HepG2 (cell line): ENCODE measurements at regions not wholly inside any gene's neighbourhood (a gene's known extent, or its start where the extent isn't known, plus 50 kb on each side); places are given as distances from the start of the nearest gene placed in this dataset.

Source experiments
- ATRX ChIP-seq: sonication (generic); formaldehyde crosslinking; IDR thresholded peaks from 2 replicates; pipeline ENCODE4 v1.4.0; 2020; ENCODE audit warnings: missing genetic modification reagents, borderline replicate concordance
- FIP1L1 ChIP-seq: fragments of 200-400 bp; formaldehyde crosslinking; IDR thresholded peaks from 2 replicates; pipeline ENCODE4 v1.6.1; 2018; ENCODE audit warnings: low read depth, mild to moderate bottlenecking, low read length, moderate library complexity, borderline replicate concordance; ENCODE audit not compliant: insufficient read depth
- KLF15 ChIP-seq: sonication (generic); formaldehyde crosslinking; IDR thresholded peaks from 2 replicates; pipeline ENCODE4 v1.8.1; 2023; ENCODE audit warnings: borderline replicate concordance, mild to moderate bottlenecking, inconsistent platforms, missing genetic modification reagents, mixed read lengths
- LBX2 ChIP-seq: sonication (generic); formaldehyde crosslinking; IDR thresholded peaks from 2 replicates; pipeline ENCODE4 v1.5.0; 2020; ENCODE audit warnings: missing genetic modification reagents, mild to moderate bottlenecking, borderline replicate concordance
- NR2C2 ChIP-seq: sonication (generic); formaldehyde crosslinking; IDR thresholded peaks from 2 replicates; pipeline ENCODE4 v1.4.0; 2020; ENCODE audit warnings: missing genetic modification reagents, mild to moderate bottlenecking, moderate library complexity, borderline replicate concordance
- RARA ChIP-seq: IDR thresholded peaks from 2 replicates; pipeline ENCODE4 v1.6.1; 2016; ENCODE audit warnings: missing genetic modification reagents, missing compliant biosample characterization
- REL ChIP-seq: sonication (generic); formaldehyde crosslinking; conservative IDR thresholded peaks from 2 replicates; pipeline ENCODE4 v1.8.0; 2022; ENCODE audit warnings: mild to moderate bottlenecking, missing genetic modification reagents, moderate library complexity
- SALL2 ChIP-seq: sonication (generic); formaldehyde crosslinking; IDR thresholded peaks from 2 replicates; pipeline ENCODE4 v1.8.1; 2023; ENCODE audit warnings: mild to moderate bottlenecking, missing genetic modification reagents, inconsistent platforms
- TFE3 ChIP-seq: IDR thresholded peaks from 2 replicates; pipeline ENCODE4 v1.6.1; 2016
- ZMYM3 ChIP-seq: sonication (generic); formaldehyde crosslinking; IDR thresholded peaks from 2 replicates; pipeline ENCODE4 v1.5.1; 2020; ENCODE audit warnings: mild to moderate bottlenecking, missing genetic modification reagents
- ZNF569 ChIP-seq: sonication (generic); formaldehyde crosslinking; IDR thresholded peaks from 2 replicates; pipeline ENCODE4 v1.5.0; 2020; ENCODE audit warnings: mild to moderate bottlenecking, missing genetic modification reagents, moderate library complexity, borderline replicate concordance
- ZNF639 ChIP-seq: conservative IDR thresholded peaks from 2 replicates; pipeline ENCODE4 v1.6.1; 2018; ENCODE audit warnings: missing genetic modification reagents
- ZNF746 ChIP-seq: sonication (generic); formaldehyde crosslinking; IDR thresholded peaks from 2 replicates; pipeline ENCODE4 v1.8.0; 2022; ENCODE audit warnings: mild to moderate bottlenecking, missing genetic modification reagents
- TF ChIP-seq, protein P1 (sequence below): sonication (generic); formaldehyde crosslinking; IDR thresholded peaks from 2 replicates; pipeline ENCODE4 v1.5.1; 2020; ENCODE audit warnings: mild to moderate bottlenecking, missing genetic modification reagents, borderline replicate concordance
- TF ChIP-seq, protein P2 (sequence below): sonication (generic); formaldehyde crosslinking; conservative IDR thresholded peaks from 2 replicates; pipeline ENCODE4 v1.8.0; 2022; ENCODE audit warnings: mild to moderate bottlenecking, moderate library complexity, missing genetic modification reagents
- TF ChIP-seq, protein P3 (sequence below): sonication (generic); formaldehyde crosslinking; IDR thresholded peaks from 2 replicates; pipeline ENCODE4 v1.4.0; 2020; ENCODE audit warnings: mild to moderate bottlenecking, missing genetic modification reagents

DNA sequence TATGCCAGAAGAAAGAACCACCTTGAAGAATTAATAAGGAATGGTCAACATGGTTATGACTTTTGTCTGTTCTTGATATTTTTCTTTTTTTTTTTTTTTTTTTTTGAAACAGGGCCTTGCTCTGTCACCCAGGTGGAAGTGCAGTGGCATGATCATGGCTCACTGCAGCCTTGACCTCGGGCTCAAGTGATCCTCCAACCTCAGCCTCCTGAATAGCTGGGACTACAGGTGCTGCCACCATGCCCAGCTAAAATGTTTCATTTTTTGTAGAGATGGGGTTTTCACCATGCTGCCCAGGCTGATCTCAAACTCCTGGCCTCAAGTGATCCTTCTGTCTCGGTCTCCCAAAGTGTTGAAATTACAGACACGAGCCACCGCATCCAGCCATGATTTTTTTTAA, 53.4 kb upstream of the ACSL3 start (continued):
- TF ChIP-seq KLF15 (CRISPR knock-in tag): no peak
- no peak for TF ChIP-seq FIP1L1
- TF ChIP-seq ATRX: no peak
- no peak for TF ChIP-seq ZNF569 (CRISPR knock-in tag)
- TF ChIP-seq, protein P1, sequence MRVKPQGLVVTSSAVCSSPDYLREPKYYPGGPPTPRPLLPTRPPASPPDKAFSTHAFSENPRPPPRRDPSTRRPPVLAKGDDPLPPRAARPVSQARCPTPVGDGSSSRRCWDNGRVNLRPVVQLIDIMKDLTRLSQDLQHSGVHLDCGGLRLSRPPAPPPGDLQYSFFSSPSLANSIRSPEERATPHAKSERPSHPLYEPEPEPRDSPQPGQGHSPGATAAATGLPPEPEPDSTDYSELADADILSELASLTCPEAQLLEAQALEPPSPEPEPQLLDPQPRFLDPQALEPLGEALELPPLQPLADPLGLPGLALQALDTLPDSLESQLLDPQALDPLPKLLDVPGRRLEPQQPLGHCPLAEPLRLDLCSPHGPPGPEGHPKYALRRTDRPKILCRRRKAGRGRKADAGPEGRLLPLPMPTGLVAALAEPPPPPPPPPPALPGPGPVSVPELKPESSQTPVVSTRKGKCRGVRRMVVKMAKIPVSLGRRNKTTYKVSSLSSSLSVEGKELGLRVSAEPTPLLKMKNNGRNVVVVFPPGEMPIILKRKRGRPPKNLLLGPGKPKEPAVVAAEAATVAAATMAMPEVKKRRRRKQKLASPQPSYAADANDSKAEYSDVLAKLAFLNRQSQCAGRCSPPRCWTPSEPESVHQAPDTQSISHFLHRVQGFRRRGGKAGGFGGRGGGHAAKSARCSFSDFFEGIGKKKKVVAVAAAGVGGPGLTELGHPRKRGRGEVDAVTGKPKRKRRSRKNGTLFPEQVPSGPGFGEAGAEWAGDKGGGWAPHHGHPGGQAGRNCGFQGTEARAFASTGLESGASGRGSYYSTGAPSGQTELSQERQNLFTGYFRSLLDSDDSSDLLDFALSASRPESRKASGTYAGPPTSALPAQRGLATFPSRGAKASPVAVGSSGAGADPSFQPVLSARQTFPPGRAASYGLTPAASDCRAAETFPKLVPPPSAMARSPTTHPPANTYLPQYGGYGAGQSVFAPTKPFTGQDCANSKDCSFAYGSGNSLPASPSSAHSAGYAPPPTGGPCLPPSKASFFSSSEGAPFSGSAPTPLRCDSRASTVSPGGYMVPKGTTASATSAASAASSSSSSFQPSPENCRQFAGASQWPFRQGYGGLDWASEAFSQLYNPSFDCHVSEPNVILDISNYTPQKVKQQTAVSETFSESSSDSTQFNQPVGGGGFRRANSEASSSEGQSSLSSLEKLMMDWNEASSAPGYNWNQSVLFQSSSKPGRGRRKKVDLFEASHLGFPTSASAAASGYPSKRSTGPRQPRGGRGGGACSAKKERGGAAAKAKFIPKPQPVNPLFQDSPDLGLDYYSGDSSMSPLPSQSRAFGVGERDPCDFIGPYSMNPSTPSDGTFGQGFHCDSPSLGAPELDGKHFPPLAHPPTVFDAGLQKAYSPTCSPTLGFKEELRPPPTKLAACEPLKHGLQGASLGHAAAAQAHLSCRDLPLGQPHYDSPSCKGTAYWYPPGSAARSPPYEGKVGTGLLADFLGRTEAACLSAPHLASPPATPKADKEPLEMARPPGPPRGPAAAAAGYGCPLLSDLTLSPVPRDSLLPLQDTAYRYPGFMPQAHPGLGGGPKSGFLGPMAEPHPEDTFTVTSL (CRISPR knock-in tag): no peak
- TF ChIP-seq SALL2: no peak
- TF ChIP-seq, protein P2, sequence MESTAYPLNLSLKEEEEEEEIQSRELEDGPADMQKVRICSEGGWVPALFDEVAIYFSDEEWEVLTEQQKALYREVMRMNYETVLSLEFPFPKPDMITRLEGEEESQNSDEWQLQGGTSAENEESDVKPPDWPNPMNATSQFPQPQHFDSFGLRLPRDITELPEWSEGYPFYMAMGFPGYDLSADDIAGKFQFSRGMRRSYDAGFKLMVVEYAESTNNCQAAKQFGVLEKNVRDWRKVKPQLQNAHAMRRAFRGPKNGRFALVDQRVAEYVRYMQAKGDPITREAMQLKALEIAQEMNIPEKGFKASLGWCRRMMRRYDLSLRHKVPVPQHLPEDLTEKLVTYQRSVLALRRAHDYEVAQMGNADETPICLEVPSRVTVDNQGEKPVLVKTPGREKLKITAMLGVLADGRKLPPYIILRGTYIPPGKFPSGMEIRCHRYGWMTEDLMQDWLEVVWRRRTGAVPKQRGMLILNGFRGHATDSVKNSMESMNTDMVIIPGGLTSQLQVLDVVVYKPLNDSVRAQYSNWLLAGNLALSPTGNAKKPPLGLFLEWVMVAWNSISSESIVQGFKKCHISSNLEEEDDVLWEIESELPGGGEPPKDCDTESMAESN (CRISPR knock-in tag): no peak
- TF ChIP-seq LBX2 (CRISPR knock-in tag): no peak
- TF ChIP-seq TFE3 (CRISPR knock-in tag): no peak
- TF ChIP-seq ZNF639 (CRISPR knock-in tag): no peak
- TF ChIP-seq ZMYM3: peak; percentile 47; the same call in 1 of the 2 replicates
- TF ChIP-seq RARA (CRISPR knock-in tag): no peak
- no peak for TF ChIP-seq NR2C2 (CRISPR knock-in tag)
- TF ChIP-seq, protein P3, sequence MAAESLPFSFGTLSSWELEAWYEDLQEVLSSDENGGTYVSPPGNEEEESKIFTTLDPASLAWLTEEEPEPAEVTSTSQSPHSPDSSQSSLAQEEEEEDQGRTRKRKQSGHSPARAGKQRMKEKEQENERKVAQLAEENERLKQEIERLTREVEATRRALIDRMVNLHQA (CRISPR knock-in tag): no peak
- TF ChIP-seq REL (CRISPR knock-in tag): no peak
- no peak for TF ChIP-seq ZNF746
